Naive thymus-derived CD8-positive, alpha-beta T cell (primary cell): ENCODE measurements at regions not wholly inside any gene's neighbourhood (a gene's known extent, or its start where the extent isn't known, plus 50 kb on each side); places are given as distances from the start of the nearest gene placed in this dataset.
"Not testable (repeated sequence)": the region's sequence is repeated elsewhere in the genome, so short reads cannot be mapped to it uniquely, and the experiment has no call there.

Experiments used
- ATAC-seq, 2 donors: fragments of 150-1000 bp; cut with Tn5 transposase in 1 of 2; sonication (Bioruptor Pico), chemical (Tn5 transposase) in 1 of 2; 1 replicate in 1 of 2; 2 replicates in 1 of 2; pipeline ENCODE4 v1.10.0; 2021; ENCODE audit warnings: mild to moderate bottlenecking in 2 of 2, moderate library complexity in 2 of 2
- POLR2A ChIA-PET: fragments of 350-600 bp; sonication (Branson Sonifier 250); formaldehyde crosslinking; loops from one replicate; lab custom pipeline; 2021; ENCODE audit warnings: antibody characterized with exemption; lab: Charles Lee
- DNase-seq, 10 donors: peaks; one replicate each; pipeline versions ENCODE4 v3.0.0 to v3.0.0-alpha.2; 2020 to 2022
- H3K27ac Mint-ChIP-seq, 10 donors: one replicate each; pipeline ENCODE4 v1.8.0; 2020 to 2022; ENCODE audit warnings: mild to moderate bottlenecking in 10 of 10, mixed read lengths in 10 of 10, moderate library complexity in 4 of 10, inconsistent platforms in 1 of 10
- H3K27me3 Mint-ChIP-seq, 5 donors: one replicate each; pipeline ENCODE4 v1.8.0; 2021 to 2022; ENCODE audit warnings: mixed read lengths in 5 of 5
- H3K36me3 Mint-ChIP-seq, 3 donors: one replicate each; pipeline ENCODE4 v1.8.0; 2020 to 2022; ENCODE audit warnings: mixed read lengths in 3 of 3, mild to moderate bottlenecking in 2 of 3, inconsistent platforms in 1 of 3
- H3K4me1 Mint-ChIP-seq, 4 donors: one replicate each; pipeline ENCODE4 v1.8.0; 2021 to 2022; ENCODE audit warnings: mixed read lengths in 4 of 4
- H3K4me3 Mint-ChIP-seq, 10 donors: one replicate each; pipeline ENCODE4 v1.8.0; 2020 to 2022; ENCODE audit warnings: mild to moderate bottlenecking in 10 of 10, mixed read lengths in 10 of 10, moderate library complexity in 6 of 10, inconsistent platforms in 1 of 10
- H3K9me3 Mint-ChIP-seq, 9 donors: one replicate each; pipeline ENCODE4 v1.8.0; 2020 to 2022; ENCODE audit warnings: mixed read lengths in 9 of 9, mild to moderate bottlenecking in 3 of 9, inconsistent platforms in 1 of 9, moderate library complexity in 1 of 9

GRCh38 chr6:140281767-140282166, 907.3 kb upstream of the CITED2 start:
- peaks cover 0 to 3% (median 0%) of the 10 kb centered on the region in 5 donors for H3K27me3 Mint-ChIP-seq
- no peaks in the 10 kb centered on the region for H3K36me3 Mint-ChIP-seq
- H3K27ac Mint-ChIP-seq, result no peak overlapping the region
- no peaks in the 10 kb centered on the region for H3K9me3 Mint-ChIP-seq
- POLR2A ChIA-PET, result no interaction called here
- no peaks in the 10 kb centered on the region for H3K4me1 Mint-ChIP-seq
- no peak for ATAC-seq
- DNase-seq, result no peak
- no peak overlapping the region for H3K4me3 Mint-ChIP-seq

GRCh38 chr6:140281236-140281635, 906.8 kb upstream of the CITED2 start:
- Mint-ChIP-seq H3K9me3 (no peaks in the 10 kb centered on the region), H3K36me3 (no peaks in the 10 kb centered on the region), H3K27ac (no peak overlapping the region), H3K27me3 (peaks cover 0 to 3% (median 0%) of the 10 kb centered on the region in 5 donors), H3K4me3 (no peak overlapping the region), H3K4me1 (no peaks in the 10 kb centered on the region)
- DNase-seq, result no peak
- no peak for ATAC-seq
- POLR2A ChIA-PET, result no interaction called here

- ATAC-seq, result no peak
- no peak overlapping the region for H3K27ac Mint-ChIP-seq
- H3K27me3 Mint-ChIP-seq, result peaks cover 0 to 3% (median 0%) of the 10 kb centered on the region in 5 donors
- POLR2A ChIA-PET, result no interaction called here
- no peak overlapping the region for H3K4me3 Mint-ChIP-seq
- no peak for DNase-seq
- no peaks in the 10 kb centered on the region for H3K4me1 Mint-ChIP-seq
- no peaks in the 10 kb centered on the region for H3K36me3 Mint-ChIP-seq
- H3K9me3 Mint-ChIP-seq, result no peaks in the 10 kb centered on the region
Measured at GRCh38 chr6:140276719-140277118, 902.3 kb upstream of the CITED2 start.

GRCh38 chr6:140276133-140276532, 901.7 kb upstream of the CITED2 start:
- no peaks in the 10 kb centered on the region for H3K36me3 Mint-ChIP-seq
- H3K27ac Mint-ChIP-seq, result no peak overlapping the region
- no peaks in the 10 kb centered on the region for H3K9me3 Mint-ChIP-seq
- H3K4me3 Mint-ChIP-seq, result no peak overlapping the region
- POLR2A ChIA-PET, result no interaction called here
- H3K27me3 Mint-ChIP-seq, result peaks cover 0 to 3% (median 0%) of the 10 kb centered on the region in 5 donors
- no peaks in the 10 kb centered on the region for H3K4me1 Mint-ChIP-seq
- ATAC-seq, result no peak
- DNase-seq, result no peak

- no peak overlapping the region for H3K4me3 Mint-ChIP-seq
- ATAC-seq, result no peak
- POLR2A ChIA-PET, result no interaction called here
Measured at GRCh38 chr6:140275725-140276124, 901.3 kb upstream of the CITED2 start.

GRCh38 chr6:140274548-140274947, 900.1 kb upstream of the CITED2 start:
- DNase-seq (no peak), ATAC-seq (no peak)
- H3K27me3 Mint-ChIP-seq, result peaks cover 0 to 1% (median 0%) of the 10 kb centered on the region in 5 donors
- no peaks in the 10 kb centered on the region for H3K9me3 Mint-ChIP-seq
- no peak overlapping the region for H3K27ac Mint-ChIP-seq
- no peak overlapping the region for H3K4me3 Mint-ChIP-seq
- H3K4me1 Mint-ChIP-seq, result no peaks in the 10 kb centered on the region
- H3K36me3 Mint-ChIP-seq, result no peaks in the 10 kb centered on the region
- POLR2A ChIA-PET, result no interaction called here

More at GRCh38 chr6:140275725-140276124, 901.3 kb upstream of the CITED2 start:
- Mint-ChIP-seq H3K27me3 (peaks cover 0 to 3% (median 0%) of the 10 kb centered on the region in 5 donors), H3K9me3 (no peaks in the 10 kb centered on the region), H3K36me3 (no peaks in the 10 kb centered on the region), H3K4me1 (no peaks in the 10 kb centered on the region), H3K27ac (no peak overlapping the region)
- DNase-seq, result no peak

- Mint-ChIP-seq H3K27me3 (peaks cover 0 to 1% (median 0%) of the 10 kb centered on the region in 5 donors), H3K9me3 (peaks cover 0 to 1% (median 0%) of the 10 kb centered on the region in 9 donors), H3K4me1 (no peaks in the 10 kb centered on the region), H3K27ac (no peak overlapping the region), H3K36me3 (no peaks in the 10 kb centered on the region), H3K4me3 (no peak overlapping the region)
- ATAC-seq, result no peak
- no peak for DNase-seq
- POLR2A ChIA-PET, result no interaction called here
Measured at GRCh38 chr6:140271759-140272377, 897.4 kb upstream of the CITED2 start.

- no peaks in the 10 kb centered on the region for H3K4me1 Mint-ChIP-seq
- no peak overlapping the region for H3K4me3 Mint-ChIP-seq
- DNase-seq (no peak), ATAC-seq (no peak)
- POLR2A ChIA-PET, result no interaction called here
- H3K36me3 Mint-ChIP-seq, result no peaks in the 10 kb centered on the region
- no peak overlapping the region for H3K27ac Mint-ChIP-seq
- H3K27me3 Mint-ChIP-seq, result peaks cover 0 to 1% (median 0%) of the 10 kb centered on the region in 5 donors
- peaks cover 0 to 1% (median 0%) of the 10 kb centered on the region in 9 donors for H3K9me3 Mint-ChIP-seq
Measured at GRCh38 chr6:140269591-140270165, 895.2 kb upstream of the CITED2 start.

GRCh38 chr6:140264431-140264830, 890.0 kb upstream of the CITED2 start:
- POLR2A ChIA-PET, result no interaction called here
- H3K27ac Mint-ChIP-seq, result no peak overlapping the region
- no peaks in the 10 kb centered on the region for H3K36me3 Mint-ChIP-seq
- no peak for DNase-seq
- peaks cover 0 to 22% (median 3%) of the 10 kb centered on the region in 5 donors for H3K27me3 Mint-ChIP-seq
- peaks cover 0 to 2% (median 0%) of the 10 kb centered on the region in 9 donors for H3K9me3 Mint-ChIP-seq
- no peak overlapping the region for H3K4me3 Mint-ChIP-seq
- no peaks in the 10 kb centered on the region for H3K4me1 Mint-ChIP-seq
- ATAC-seq, result no peak

- POLR2A ChIA-PET, H3K4me1 Mint-ChIP-seq, H3K27ac Mint-ChIP-seq, H3K36me3 Mint-ChIP-seq, H3K9me3 Mint-ChIP-seq, ATAC-seq, H3K4me3 Mint-ChIP-seq, DNase-seq: not testable (repeated sequence)
- H3K27me3 Mint-ChIP-seq, result peaks cover 0 to 31% (median 3%) of the 10 kb centered on the region in 5 donors
Measured at GRCh38 chr6:140258302-140258701, 883.9 kb upstream of the CITED2 start.

GRCh38 chr6:140256248-140256647, 881.8 kb upstream of the CITED2 start:
- H3K4me3 Mint-ChIP-seq, result no peak overlapping the region
- H3K36me3 Mint-ChIP-seq, result no peaks in the 10 kb centered on the region
- H3K27me3 Mint-ChIP-seq, result peaks cover 0 to 27% (median 4%) of the 10 kb centered on the region in 5 donors
- no peak for DNase-seq
- no peak overlapping the region for H3K27ac Mint-ChIP-seq
- no peak for ATAC-seq
- H3K4me1 Mint-ChIP-seq, result peaks cover 0 to 2% (median 0%) of the 10 kb centered on the region in 4 donors
- POLR2A ChIA-PET, result no interaction called here
- peaks cover 0 to 2% (median 0%) of the 10 kb centered on the region in 9 donors for H3K9me3 Mint-ChIP-seq

- peaks cover 0 to 12% (median 6%) of the 10 kb centered on the region in 5 donors for H3K27me3 Mint-ChIP-seq
- no peak overlapping the region for H3K27ac Mint-ChIP-seq
- POLR2A ChIA-PET, result no interaction called here
- H3K4me1 Mint-ChIP-seq, result peaks cover 0 to 2% (median 0%) of the 10 kb centered on the region in 4 donors
- no peaks in the 10 kb centered on the region for H3K36me3 Mint-ChIP-seq
- peaks cover 0 to 1% (median 0%) of the 10 kb centered on the region in 9 donors for H3K9me3 Mint-ChIP-seq
- DNase-seq (no peak), ATAC-seq (no peak)
- H3K4me3 Mint-ChIP-seq, result no peak overlapping the region
Measured at GRCh38 chr6:140253096-140253495, 878.6 kb upstream of the CITED2 start.

- H3K9me3 Mint-ChIP-seq, result peaks cover 0 to 1% (median 0%) of the 10 kb centered on the region in 9 donors
- no peak overlapping the region for H3K4me3 Mint-ChIP-seq
Measured at GRCh38 chr6:140252099-140252498, 877.7 kb upstream of the CITED2 start.

More at GRCh38 chr6:140252099-140252498, 877.7 kb upstream of the CITED2 start:
- Mint-ChIP-seq H3K27me3 (peaks cover 0 to 12% (median 6%) of the 10 kb centered on the region in 5 donors), H3K36me3 (no peaks in the 10 kb centered on the region), H3K4me1 (no peaks in the 10 kb centered on the region), H3K27ac (no peak overlapping the region)
- no peak for DNase-seq
- no peak for ATAC-seq
- POLR2A ChIA-PET, result no interaction called here
